ENCODE measurements at regions not wholly inside any gene's neighbourhood (a gene's known extent, or its start where the extent isn't known, plus 50 kb on each side); places are given as distances from the start of the nearest gene placed in this dataset.

DNA sequence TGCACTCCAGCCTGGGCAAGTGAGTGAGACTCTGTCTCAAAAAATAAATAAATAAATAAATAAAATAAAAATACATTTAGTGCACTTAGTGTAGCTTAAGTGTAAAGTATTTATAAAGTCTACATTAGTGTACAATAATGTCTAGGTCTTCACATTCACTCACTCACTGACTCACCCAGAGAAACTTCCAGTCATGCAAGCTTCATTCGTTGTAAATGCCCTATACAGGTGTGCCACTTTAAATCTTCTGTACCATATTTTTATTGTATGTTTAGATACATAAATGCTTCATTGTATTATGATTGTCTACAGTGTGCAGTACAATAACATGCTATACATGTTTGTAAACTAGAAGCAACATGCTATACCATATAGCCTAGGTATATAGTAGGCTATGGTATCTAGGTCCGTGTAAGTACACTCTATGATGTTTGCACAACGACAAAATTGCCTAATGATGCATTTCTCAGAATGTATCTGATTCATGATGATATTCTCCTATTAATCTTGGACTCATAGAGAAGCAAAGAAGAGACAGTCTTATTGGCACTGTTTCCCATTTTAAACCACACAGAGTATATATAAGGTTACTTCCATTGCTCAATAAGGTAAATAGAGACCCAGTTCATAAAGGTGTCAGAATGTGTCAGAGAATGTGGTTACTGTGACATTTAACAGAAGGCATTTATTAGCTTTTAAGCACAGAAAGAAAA, 1314.9 kb downstream of the CDH11 start:
- TF ChIP-seq, protein P1, sequence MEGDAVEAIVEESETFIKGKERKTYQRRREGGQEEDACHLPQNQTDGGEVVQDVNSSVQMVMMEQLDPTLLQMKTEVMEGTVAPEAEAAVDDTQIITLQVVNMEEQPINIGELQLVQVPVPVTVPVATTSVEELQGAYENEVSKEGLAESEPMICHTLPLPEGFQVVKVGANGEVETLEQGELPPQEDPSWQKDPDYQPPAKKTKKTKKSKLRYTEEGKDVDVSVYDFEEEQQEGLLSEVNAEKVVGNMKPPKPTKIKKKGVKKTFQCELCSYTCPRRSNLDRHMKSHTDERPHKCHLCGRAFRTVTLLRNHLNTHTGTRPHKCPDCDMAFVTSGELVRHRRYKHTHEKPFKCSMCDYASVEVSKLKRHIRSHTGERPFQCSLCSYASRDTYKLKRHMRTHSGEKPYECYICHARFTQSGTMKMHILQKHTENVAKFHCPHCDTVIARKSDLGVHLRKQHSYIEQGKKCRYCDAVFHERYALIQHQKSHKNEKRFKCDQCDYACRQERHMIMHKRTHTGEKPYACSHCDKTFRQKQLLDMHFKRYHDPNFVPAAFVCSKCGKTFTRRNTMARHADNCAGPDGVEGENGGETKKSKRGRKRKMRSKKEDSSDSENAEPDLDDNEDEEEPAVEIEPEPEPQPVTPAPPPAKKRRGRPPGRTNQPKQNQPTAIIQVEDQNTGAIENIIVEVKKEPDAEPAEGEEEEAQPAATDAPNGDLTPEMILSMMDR (IDR thresholded peaks at IDR 0.05; ENCODE audit: poor library complexity) = no peak
- no peak for TF ChIP-seq EZH2 (IDR thresholded peaks at IDR 0.05; ENCODE audit: borderline replicate concordance)
